Testis (tissue), 2 donors: ENCODE measurements at regions not wholly inside any gene's neighbourhood (a gene's known extent, or its start where the extent isn't known, plus 50 kb on each side); places are given as distances from the start of the nearest gene placed in this dataset.

Source experiments
- CTCF ChIP-seq, 3 experiments: fragments of 450-650 bp in 2 of 3; fragments of 200-600 bp in 1 of 3; sonication (generic) in 1 of 3; IDR thresholded peaks; one replicate each; pipeline ENCODE4 v1.5.1; 2016 to 2019; ENCODE audit warnings: antibody characterized with exemption in 3 of 3, mild to moderate bottlenecking in 2 of 3, moderate library complexity in 1 of 3
- POLR2A ChIP-seq: fragments of 450-650 bp; IDR thresholded peaks from one replicate; pipeline ENCODE4 v1.6.1; 2017; ENCODE audit warnings: antibody characterized with exemption, mild to moderate bottlenecking, moderate library complexity

GRCh38 chr3:162435750-162436149 lies 939.1 kb downstream of the OTOL1 start:
- TF ChIP-seq CTCF (IDR thresholded peaks at IDR 0.05) (no peak), POLR2A (no peak)
